ENCODE measurements at regions not wholly inside any gene's neighbourhood (a gene's known extent, or its start where the extent isn't known, plus 50 kb on each side); places are given as distances from the start of the nearest gene placed in this dataset.

DNA sequence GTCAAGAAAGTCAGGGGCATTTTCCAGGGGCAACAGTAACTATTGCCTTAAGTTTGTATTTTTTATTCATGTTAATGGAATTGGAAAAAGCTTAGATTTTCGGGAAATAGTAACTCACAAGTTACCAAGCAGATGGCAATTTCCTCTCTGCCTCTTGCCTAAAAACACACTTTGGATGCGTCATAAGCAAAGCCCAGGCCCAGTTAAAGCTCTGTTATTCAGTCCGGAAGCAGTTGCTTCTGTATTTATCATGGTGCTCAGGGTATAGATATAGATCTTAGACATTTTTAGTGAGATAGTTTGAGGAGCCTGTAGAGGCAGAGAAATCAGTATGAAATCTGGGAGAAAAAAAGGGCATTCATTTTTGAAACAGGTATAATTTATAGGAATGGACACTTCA lies 260.3 kb upstream of the TNC start:
- DNase-seq (ENCODE audit: low spot score, unreplicated experiment) = no peak
- H3K9me3 Mint-ChIP-seq (ENCODE audit: low read depth) = peaks cover 18% of the 10 kb centered on the region
- H3K27ac Mint-ChIP-seq = no peak overlapping the region
- peaks cover 2% of the 10 kb centered on the region for H3K36me3 Mint-ChIP-seq (ENCODE audit: insufficient read depth)
- TF ChIP-seq, protein P1, sequence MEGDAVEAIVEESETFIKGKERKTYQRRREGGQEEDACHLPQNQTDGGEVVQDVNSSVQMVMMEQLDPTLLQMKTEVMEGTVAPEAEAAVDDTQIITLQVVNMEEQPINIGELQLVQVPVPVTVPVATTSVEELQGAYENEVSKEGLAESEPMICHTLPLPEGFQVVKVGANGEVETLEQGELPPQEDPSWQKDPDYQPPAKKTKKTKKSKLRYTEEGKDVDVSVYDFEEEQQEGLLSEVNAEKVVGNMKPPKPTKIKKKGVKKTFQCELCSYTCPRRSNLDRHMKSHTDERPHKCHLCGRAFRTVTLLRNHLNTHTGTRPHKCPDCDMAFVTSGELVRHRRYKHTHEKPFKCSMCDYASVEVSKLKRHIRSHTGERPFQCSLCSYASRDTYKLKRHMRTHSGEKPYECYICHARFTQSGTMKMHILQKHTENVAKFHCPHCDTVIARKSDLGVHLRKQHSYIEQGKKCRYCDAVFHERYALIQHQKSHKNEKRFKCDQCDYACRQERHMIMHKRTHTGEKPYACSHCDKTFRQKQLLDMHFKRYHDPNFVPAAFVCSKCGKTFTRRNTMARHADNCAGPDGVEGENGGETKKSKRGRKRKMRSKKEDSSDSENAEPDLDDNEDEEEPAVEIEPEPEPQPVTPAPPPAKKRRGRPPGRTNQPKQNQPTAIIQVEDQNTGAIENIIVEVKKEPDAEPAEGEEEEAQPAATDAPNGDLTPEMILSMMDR (IDR thresholded peaks at IDR 0.05; ENCODE audit: unreplicated experiment) = no peak
- H3K4me1 Mint-ChIP-seq (ENCODE audit: low read depth) = peaks cover 3% of the 10 kb centered on the region
- H3K4me3 Mint-ChIP-seq (ENCODE audit: low read depth) = no peak overlapping the region
- H3K27me3 Mint-ChIP-seq = no peaks in the 10 kb centered on the region

DNA sequence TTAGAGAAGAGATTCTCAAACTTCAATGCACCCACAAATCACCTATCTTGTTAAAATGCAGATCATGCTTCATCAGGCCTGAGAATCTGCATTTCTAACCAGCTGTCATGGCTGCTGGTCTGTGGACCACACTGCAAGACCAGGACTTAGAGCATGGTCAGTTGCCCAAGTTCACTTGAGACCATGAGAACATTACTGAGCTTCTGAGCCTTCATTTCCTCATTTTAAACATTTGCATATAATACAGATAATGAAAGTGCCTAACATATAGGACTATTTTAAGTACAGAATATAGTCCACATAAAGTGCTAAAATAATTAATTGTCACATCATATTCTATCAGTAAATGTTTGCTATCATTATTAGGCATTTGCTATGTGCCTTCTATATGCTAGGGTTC lies 260.8 kb upstream of the TNC start:
- Mint-ChIP-seq H3K9me3 (ENCODE audit: low read depth) (peaks cover 22% of the 10 kb centered on the region), H3K4me3 (ENCODE audit: low read depth) (no peak overlapping the region), H3K27me3 (no peaks in the 10 kb centered on the region), H3K27ac (no peak overlapping the region), H3K4me1 (ENCODE audit: low read depth) (peaks cover under 1% of the 10 kb centered on the region), H3K36me3 (ENCODE audit: insufficient read depth) (peaks cover 2% of the 10 kb centered on the region)
- DNase-seq (ENCODE audit: low spot score, unreplicated experiment) = no peak
- TF ChIP-seq, protein P1 (IDR thresholded peaks at IDR 0.05; ENCODE audit: unreplicated experiment) = no peak

DNA sequence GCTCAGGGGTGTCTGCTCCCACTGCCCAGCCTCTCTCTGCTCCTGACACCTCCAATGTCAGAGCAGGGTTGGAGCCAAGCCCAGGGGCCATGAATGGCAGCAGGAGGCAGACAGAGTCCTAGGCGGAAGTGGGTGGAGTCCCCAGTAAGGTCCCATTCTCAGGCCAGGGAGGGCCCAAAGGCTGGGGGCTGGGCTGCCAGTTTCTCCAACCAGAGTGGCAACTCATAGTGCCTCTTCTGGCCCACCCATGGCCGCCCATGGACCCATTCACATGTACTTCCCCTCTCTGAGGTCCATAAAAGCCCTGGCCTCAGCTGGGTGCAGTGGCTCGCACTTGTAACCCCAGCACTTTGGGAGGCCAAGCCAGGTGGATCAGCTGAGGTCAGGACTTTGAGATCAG lies 261.8 kb upstream of the TNC start:
- peaks cover 23% of the 10 kb centered on the region for H3K9me3 Mint-ChIP-seq (ENCODE audit: low read depth)
- no peaks in the 10 kb centered on the region for H3K4me1 Mint-ChIP-seq (ENCODE audit: low read depth)
- no peak overlapping the region for H3K27ac Mint-ChIP-seq
- peaks cover 2% of the 10 kb centered on the region for H3K36me3 Mint-ChIP-seq (ENCODE audit: insufficient read depth)
- no peak for DNase-seq (ENCODE audit: low spot score, unreplicated experiment)
- TF ChIP-seq, protein P1 (IDR thresholded peaks at IDR 0.05; ENCODE audit: unreplicated experiment) = no peak
- no peak overlapping the region for H3K4me3 Mint-ChIP-seq (ENCODE audit: low read depth)
- H3K27me3 Mint-ChIP-seq = no peaks in the 10 kb centered on the region

DNA sequence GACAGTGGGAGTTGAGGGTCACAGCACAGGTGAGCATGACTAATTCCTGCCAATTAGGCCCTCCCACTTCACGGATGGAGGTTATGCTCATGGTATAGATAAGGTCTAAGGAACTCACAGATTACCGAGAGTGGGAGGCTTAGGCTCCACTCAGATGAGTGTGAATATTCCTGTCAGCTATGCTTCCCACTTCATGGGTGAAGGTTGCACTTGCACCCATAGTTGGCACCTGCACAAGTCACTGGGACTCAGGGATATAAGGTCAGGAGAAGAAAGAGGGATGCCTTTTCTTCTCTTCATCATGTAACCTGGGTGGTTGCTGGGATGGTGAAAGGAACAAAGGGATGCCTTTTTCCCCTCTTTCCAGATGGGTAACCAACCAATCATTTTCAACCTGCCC lies 264.9 kb upstream of the TNC start:
- Mint-ChIP-seq H3K9me3 (ENCODE audit: low read depth) (peaks cover 20% of the 10 kb centered on the region), H3K36me3 (ENCODE audit: insufficient read depth) (no peaks in the 10 kb centered on the region), H3K27me3 (no peaks in the 10 kb centered on the region), H3K4me3 (ENCODE audit: low read depth) (no peak overlapping the region), H3K4me1 (ENCODE audit: low read depth) (no peaks in the 10 kb centered on the region), H3K27ac (no peak overlapping the region)
- DNase-seq (ENCODE audit: low spot score, unreplicated experiment) = no peak
- TF ChIP-seq, protein P1 (IDR thresholded peaks at IDR 0.05; ENCODE audit: unreplicated experiment) = no peak

DNA sequence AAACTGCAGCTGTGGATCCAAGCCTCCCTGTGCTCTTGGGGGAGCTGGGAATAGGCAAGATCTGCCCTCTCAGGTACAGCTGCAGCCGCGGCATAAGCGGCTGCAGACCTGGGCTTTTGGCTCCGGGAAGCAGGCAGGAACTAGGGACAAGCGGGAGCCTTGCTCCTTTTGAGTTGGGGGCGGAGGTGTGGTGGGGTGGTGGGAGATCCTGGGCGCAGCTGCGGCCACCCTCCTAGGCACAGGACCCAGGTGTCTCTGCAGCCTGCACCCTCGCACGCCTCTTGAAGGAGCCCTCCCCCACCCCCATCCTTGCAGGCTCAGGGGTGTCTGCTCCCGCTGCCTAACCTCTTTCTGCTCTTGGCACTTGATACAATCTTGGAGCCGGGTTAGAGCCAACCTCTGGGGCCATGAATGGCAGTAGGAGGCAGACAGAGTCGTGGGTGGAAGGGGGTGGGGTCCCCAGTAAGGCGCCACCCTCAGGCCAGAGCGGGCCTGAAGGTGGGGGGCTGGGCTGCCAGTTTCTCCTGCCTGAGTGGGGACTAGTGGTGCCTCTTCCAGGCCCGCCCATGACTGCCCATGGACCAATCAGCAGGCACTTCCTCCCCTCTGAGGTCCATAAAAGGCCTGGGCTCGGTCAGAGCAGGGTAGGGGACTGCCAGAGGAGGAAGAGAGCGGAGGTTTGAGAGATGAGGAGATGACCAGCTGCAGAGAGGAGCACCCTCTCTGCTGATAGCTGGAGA lies 267.6 kb upstream of the TNC start:
- H3K4me3 Mint-ChIP-seq (ENCODE audit: low read depth) = no peak overlapping the region
- H3K4me1 Mint-ChIP-seq (ENCODE audit: low read depth) = no peaks in the 10 kb centered on the region
- H3K27me3 Mint-ChIP-seq = no peaks in the 10 kb centered on the region
- DNase-seq (ENCODE audit: low spot score, unreplicated experiment) = no peak
- no peaks in the 10 kb centered on the region for H3K36me3 Mint-ChIP-seq (ENCODE audit: insufficient read depth)
- H3K27ac Mint-ChIP-seq = no peak overlapping the region
- TF ChIP-seq, protein P1 (IDR thresholded peaks at IDR 0.05; ENCODE audit: unreplicated experiment) = no peak
- peaks cover 20% of the 10 kb centered on the region for H3K9me3 Mint-ChIP-seq (ENCODE audit: low read depth)
